T-helper 2 cell treated with Interferon-gamma antibody and Interleukin-4, amounts not matched to agents 100 ng/mL and 5 ng/mL, for 36 hours (primary cell): ENCODE measurements at regions not wholly inside any gene's neighbourhood (a gene's known extent, or its start where the extent isn't known, plus 50 kb on each side); places are given as distances from the start of the nearest gene placed in this dataset.
"Not testable (repeated sequence)": the region's sequence is repeated elsewhere in the genome, so short reads cannot be mapped to it uniquely, and the experiment has no call there.

Experiments
- intact Hi-C: fragments of 100-400 bp; cut with micrococcal nuclease; formaldehyde crosslinking; loops from one replicate; pipeline ENCODE4 v1.15.1; 2023

DNA sequence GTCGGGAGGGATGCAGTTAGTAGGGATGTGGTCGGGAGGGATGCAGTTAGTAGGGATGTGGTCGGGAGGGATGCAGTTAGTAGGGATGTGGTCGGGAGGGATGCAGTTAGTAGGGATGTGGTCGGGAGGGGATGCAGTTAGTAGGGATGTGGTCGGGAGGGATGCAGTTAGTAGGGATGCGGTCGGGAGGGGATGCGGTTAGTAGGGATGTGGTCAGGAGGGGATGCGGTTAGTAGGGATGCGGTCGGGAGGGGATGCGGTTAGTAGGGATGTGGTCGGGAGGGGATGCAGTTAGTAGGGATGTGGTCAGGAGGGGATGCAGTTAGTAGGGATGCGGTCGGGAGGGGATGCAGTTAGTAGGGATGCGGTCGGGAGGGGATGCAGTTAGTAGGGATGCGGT, 96.2 kb downstream of the BDH1 start:
- intact Hi-C loops, result loop anchor here (5.0 kb wide), 1 partner anchor 162 kb away; the partner anchor contains the start of gene DLG1

DNA sequence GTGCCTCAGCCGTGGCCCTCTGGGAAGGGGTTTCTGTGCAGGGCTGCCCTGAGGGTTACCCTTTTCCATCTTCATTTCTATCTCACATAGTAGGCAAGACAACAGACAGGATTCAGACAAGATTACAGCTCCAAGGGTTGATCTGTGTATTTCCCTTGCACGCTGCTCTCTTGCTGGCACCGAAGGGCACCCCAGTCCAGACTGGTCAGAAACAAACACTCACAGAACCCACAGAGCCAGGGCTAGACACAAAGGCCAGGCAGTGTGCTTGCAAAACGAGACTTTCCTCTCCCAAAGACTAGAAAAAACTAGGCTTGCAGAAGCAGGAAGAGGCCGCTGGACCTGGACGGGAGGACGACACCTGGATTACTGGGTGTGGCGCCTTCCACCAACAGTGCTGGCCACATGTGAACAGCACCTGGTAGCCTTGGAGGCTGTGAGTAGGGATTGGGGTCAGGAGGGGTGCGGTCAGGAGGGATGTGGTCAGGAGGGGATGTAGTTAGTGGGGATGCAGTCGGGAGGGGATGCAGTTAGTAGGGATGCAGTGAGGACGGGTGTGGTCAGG, 96.8 kb downstream of the BDH1 start:
- intact Hi-C loops, result loop anchor here (5.0 kb wide), 1 partner anchor 162 kb away; the partner anchor contains the start of gene DLG1

DNA sequence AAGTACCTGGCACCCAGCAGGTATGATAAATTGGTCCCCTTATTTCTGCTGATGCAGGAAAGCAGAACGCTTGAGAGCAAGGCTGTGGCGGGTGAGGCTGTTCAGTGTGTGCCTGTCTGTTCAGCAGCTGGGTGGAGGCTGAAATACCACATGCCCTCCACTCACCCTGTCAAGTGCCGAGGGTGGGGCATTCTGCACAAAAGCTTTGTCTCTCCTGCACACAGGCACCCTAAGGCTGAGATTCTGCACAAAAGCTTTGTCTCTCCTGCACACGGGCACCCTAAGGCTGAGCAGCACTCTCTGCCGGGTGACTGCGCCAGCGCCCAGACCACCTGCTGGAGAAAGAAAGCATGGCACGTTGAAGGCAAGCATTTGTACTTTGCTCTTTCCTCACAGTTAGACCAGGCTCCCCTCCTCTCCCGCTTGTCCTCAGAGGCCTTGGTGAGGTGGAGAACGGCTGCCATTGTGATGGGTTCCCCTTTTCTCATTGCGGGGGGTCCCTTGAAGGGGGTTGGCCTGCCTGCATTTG, 97.5 kb downstream of the BDH1 start:
- intact Hi-C loops, result loop anchor here (5.0 kb wide), 1 partner anchor 161 kb away; the partner anchor contains the start of gene DLG1

DNA sequence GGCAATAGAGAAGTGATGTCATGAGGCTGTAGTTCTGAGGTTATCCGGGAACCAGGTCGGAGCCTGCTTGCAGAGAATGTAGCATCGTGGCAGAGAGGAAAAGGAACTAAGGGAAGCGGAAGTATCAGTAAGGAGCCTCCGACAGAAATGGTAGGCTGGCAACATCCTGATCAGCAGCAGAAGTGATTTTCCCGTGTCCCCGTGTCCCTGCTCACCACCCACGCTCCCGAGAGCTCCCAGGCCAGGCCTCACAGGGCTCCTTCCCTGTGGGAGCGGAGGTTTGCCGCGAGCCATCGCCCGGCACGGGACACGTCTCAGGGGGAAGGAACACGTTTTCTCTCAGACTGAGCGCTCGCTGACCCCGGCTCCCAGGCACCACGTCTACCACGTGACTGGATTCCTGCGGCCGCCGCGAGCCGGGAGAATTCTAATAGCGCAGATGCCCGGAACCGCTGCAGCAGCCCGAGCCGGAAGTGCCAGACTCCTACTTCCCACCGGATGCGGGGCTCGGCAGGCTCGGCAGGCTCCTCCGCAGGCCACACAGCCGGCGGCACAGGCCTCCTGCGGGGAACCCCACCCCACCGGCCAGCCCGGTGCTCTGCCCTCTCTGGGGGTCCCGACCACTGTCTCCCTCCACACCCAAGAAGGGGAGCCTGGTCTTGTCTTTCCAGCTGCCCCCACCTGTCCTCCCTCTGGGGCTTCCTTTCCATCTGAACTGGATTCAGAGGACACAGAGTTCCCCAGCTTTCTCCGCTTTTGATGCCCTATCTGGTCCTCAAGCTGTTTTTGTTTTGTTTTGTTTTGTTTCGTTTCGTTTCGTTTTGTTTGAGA, 99.3 kb downstream of the BDH1 start:
- intact Hi-C loops, result loop anchor here (2.0 to 5.0 kb wide), 2 partner anchors 159 to 200 kb away; partner anchors contain the start of gene DLG1

DNA sequence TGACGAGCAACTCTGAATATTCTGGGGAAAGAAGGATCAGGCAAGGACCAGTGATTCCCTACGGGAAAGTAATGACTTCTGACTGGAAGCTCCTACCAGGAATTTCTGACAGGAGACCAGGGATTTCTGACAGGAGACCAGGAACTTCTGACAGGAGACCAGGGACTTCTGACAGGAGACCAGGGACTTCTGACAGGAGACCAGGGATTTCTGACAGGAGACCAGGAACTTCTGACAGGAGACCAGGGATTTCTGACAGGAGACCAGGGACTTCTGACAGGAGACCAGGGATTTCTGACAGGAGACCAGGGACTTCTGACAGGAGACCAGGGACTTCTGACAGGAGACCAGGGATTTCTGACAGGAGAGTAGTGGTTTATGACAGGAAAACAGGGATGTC, 100.9 kb downstream of the BDH1 start:
- intact Hi-C loops, result loop anchor here (5.0 kb wide), 1 partner anchor 158 kb away; the partner anchor contains the start of gene DLG1

DNA sequence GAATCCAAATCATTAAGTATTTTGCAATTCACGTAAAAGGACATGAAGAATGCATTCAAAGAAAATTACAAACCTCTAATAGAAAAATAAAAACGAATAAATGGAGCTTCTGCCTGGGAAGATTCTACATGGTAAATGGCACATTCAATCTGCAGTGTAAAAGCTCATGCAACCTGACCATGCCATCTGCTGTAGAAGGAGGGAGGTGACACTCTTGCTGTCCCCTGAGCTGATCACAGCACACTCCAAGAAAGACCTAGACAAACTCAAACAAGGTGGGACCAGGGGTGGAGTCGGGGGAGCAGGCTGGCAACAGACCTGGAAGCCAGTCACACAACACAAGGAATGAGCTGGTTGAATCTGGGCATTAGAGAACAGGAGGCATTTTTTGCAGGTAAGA, 101.8 kb downstream of the BDH1 start:
- intact Hi-C loops, result no loop called here

DNA sequence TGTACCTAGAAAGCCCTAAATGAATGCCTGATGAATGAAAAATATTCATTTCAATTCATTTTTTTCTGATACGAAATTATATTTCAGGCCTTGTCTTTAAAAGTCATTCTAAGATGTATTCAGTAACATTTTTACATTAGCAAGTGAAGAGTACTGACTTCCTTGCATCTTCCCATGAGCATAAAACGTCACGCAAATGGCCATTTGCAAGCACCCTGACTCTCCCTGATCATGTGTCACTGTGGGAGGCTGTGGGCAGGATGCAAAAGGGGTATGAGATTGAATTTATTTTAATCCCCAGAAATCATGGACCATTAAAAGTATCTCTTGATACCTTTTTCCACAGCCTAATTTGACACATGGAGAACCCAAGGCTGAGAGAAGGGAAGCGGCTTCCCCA, 105.0 kb downstream of the BDH1 start:
- intact Hi-C loops, result no loop called here

DNA sequence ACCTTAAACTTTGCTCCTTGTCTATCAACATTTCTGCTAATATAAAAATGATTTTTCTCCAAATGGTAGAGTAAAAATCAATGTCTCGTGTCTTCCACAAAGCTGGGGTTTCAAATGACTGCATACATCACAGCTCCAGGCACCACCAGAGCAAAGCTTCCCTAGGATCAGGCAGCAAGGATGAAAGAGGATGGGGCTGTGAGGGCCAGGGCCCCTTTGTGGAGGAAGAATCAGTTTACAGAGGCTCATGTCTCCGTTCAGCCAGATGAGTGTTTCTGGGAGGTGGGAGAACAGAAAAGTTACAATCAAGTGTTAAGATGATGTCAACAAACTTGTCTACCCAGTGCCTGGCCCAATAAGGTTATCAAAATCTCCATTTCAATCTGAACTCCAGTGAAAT, 105.5 kb downstream of the BDH1 start:
- intact Hi-C loops, result no loop called here

DNA sequence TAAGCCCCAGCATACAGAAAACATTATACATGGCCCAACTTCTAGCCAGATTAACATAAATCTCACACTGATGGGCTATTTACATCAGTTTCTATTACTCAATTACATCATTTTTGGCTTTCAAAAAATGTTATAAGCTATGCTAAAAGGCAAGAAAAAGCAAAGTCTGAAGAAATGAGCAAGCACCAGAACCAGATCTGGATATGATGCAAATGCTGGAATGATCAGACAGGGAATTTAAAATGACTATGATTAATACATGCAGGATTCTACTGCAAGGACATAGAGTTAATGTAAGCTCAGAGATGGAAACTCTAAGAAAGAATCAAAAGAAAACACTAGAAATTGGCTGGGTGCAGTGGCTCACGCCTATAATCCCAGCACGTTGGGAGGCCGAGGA, 106.6 kb downstream of the BDH1 start:
- intact Hi-C loops, result not testable (repeated sequence)

DNA sequence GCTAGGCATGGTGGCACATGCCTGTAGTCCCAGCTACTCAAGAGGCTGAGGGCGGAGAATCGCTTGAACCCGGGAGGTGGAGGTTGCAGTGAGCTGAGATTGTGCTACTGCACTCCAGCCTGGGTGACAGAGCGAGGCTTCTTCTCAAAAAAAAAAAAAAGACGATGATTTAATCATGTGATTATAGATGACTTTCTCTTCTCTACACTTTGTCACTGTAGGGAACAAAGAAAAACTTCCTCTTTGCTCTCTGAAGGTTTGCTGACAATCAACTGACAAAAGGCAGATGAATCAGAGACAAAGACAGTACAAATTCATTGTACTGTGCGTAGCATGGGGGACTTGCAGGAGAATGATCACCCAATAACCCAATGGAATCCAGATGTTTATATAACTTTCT, 108.0 kb downstream of the BDH1 start:
- intact Hi-C loops, result not testable (repeated sequence)

DNA sequence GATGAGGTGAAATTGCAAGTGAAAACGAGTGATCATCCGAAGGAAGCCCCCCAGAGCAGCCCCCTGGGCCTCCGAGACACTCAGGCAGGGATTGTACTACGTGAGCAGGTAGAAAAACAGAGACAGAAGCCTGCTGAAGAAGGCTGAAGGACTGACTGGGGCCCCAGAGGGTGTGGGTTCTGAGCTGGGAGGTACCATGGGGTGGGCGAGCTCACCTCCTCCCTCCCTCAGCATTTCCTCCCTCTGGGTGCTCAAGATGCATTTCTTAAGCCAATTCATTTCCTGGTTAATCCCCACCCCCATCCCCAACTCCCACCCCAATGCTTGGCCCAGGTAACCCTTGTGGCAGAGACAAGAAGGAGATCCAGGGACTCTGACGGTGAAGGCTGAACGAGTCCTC, 108.7 kb downstream of the BDH1 start:
- intact Hi-C loops, result no loop called here

DNA sequence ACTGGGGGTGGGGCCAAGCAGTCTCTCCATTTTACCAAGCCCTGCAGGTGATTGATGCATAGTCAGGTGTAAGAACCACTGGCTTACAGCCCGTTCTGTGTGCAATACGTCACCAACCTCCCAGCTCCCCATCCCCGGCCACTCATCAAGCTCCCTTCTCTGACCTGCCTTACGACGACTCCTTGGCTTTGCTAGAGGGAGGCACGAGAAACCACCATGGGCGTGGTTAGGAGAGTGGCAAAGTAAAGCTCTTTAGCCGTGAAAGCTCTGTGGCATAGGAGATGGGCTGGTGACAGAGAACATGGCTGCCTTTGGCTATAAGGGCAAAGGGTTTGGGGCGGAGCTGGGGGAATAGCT, 109.1 kb downstream of the BDH1 start:
- intact Hi-C loops, result no loop called here

DNA sequence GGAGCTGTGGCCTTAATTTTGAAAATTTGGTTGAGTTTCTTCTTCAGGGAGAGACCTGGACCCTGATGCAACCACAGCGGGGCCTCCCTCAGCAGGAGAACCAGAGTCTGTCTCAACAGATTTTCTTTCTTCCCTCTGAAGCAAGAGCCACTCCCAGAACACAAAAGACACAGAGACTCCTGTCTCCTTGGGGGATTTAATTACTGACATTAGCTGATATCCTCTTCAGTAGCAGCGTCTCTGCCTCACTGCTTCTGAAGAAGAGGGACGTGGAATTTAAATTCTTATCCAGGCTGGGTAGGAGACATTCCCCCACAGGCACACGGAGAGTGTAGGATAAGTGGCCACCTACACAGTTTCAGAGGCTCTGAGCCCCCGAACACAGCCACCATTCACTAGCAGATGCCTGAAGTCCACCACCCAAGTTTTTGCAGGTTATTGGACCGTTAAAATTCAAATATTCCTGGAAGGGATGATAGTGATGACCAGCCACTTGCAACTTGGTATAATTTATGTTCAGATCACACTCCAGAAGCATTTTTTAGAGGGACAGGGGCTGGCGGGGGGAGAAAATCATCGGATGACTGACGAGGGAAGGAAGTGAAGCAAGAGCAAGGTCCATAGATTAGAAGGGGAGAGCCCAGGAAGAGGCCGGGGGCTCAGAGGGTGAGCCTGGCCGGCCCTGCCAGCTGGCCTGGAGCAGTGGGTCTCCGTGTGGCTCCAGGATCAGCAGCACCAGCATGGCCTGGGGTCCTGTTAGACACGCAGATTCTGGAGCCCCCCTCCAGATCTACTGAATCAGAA, 109.7 kb downstream of the BDH1 start:
- intact Hi-C loops, result no loop called here

DNA sequence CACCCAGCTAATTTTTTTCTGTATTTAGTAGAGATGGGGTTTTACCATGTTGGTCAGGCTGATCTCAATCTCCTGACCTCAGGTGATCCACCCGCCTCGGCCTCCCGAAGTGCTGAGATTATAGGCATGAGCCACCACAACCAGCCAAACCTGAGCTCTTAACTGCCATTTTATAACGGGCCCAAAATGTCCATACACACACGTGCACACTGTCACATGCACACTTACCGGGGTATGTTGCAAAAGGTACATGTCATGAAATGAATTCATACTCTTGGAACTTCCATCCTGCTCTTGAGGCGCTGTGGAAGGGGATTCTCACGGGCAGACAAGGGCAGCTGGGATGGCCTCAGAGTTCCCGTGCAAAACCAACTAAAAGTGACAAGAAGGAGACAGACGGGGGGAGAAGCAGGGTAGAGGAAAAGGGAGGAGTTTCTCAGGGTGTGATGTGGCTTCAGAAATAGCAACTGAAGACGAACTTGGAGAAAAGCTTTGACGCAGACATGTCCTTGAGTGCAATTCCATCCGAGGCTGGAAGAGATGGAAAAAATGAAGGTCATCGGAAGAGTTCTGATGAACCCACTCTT, 110.9 kb downstream of the BDH1 start:
- intact Hi-C loops, result no loop called here

DNA sequence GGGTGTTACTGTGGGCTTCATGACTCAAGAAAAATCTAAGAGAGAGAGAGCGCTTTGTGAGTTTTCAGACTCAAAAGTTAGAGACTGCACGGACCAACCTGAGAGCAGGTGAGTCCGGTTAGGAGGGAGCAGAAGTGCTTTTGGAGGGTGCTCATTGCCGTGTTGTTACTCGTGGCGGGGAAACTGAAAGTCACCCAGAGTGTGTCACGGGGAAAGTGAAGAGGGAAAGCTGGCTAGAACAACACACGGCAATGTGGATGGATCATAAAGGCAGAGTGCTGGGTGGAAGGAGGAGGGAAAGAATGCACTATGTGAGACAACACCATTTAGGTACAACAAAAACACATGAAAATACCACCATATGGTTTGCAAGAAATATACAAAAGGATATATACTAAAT, 112.3 kb downstream of the BDH1 start:
- intact Hi-C loops, result no loop called here

DNA sequence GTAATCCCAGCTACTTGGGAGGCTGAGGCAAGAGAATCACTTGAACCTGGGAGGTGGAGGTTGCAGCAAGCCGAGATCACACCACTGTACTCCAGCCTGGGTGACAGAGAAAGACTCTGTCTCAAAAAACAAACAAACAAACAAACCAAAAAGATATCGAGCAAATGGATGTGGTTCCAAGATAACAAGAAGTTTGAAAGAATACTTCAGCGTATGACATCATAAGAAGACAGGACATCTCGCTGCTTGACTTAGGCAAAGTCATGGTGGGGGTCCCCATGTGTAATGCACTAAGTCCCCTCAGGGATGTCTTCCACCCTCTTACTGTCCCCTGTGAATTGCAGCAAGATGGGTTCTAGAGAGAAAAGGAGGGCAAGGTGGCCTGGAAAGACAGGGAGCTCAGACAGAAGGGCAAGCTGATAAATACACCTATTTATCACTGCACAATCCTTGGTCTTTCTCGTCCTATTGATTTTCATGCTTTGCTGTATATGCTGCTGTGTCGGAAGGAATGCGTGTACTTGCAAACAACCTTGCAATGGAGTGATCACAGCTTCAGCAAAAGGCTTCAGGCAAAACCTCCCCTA, 115.0 kb downstream of the BDH1 start:
- intact Hi-C loops, result no loop called here

DNA sequence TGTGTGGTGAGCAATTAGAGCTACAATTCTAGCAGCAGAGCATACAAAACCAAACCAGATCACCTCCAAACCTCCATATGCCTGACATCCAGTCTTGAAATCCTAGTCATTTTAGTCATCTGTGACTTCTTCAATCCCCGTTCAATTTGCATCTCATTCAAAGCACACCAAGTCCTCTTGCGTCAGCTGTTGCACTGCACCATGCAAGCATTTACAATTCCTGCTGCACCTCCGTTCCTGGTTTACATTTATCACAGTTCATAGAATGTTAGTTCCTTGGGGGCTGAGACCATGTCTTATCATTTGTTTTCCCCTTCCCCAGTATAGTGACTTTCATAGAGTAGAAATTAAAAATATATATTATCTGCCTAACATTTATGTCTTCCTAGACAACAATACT, 116.9 kb downstream of the BDH1 start:
- intact Hi-C loops, result no loop called here

DNA sequence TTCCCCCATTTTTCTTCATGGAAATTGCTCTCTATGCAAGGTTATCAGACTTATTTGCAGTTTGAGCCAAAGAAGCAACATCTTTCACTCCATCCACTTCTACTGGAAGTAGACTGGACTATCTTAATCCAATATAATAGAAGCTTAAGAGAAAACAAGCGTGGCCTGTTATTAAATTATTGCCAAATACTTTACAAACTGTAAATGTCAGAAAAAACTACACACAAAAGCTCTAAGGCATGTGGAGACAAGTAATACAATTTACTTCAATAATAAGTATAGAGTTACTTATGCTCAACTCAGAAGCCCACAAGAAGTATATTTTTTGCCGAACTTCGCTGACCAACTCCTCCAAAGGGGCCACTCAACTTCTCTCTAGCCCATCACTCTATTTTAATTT, 120.3 kb downstream of the BDH1 start:
- intact Hi-C loops, result no loop called here

DNA sequence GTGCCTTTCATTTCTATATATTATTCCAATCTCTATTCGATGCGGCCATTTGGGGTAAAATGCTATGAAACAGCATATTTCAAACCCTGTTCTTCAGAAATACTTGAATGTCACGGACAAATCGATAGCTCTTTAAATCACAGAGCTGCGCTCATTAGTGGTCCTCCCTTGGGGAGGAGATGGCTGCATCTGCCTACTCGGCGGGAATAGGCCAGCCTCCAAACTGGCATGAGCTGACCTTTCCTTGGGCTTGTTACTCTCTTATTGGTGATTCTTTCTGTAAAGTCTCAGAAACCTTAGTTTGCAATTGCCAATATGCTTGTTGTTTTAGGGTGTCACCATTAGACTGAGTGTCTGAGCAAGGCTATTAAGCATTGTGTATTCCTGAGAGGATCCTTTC, 120.9 kb downstream of the BDH1 start:
- intact Hi-C loops, result no loop called here

DNA sequence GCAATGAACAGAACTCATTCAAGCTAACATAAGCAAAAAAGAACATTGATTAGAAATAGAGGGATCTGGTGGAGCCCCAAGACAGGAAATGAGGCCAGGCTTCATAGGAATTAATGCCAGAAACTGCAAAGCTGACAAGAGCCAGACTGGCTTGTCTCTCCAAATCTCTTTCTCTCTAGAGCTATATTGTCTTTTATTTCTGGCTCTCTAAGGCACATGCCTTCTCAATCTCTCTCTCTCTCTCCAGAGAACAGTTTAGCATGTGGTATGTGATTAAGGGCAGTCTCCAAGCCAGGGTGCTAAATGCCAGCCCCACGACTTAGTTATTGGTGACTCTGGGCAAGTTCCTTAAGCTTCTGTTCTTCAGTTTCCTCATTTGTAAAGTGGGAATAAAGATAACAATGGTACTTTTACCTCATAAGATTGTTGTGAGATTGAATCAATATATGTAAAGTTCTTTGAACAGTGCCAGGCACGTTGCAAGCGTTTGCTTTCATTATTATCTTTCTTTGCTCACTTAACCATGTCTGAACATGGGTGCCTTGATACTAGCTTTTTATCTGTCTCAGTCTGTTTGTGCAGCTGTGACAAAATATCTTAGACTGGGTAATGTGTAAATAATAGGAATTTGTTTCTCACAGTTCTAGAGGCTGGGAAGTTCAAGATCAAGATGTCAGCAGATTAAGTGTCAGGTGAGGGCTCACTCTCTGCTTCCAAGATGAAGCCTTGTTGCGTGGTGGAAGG, 123.2 kb downstream of the BDH1 start:
- intact Hi-C loops, result no loop called here
